Astrocyte of the spinal cord (primary cell): ENCODE measurements at regions not wholly inside any gene's neighbourhood (a gene's known extent, or its start where the extent isn't known, plus 50 kb on each side); places are given as distances from the start of the nearest gene placed in this dataset.

ENCODE experiments used
- DNase-seq: peaks from one replicate; pipeline ENCODE4 v3.0.0; 2011; ENCODE audit warnings: low read depth, low spot score
- H3K4me3 ChIP-seq: 2 replicates; pipeline ENCODE4 v1.5.1; 2011; ENCODE audit warnings: low read depth, mild to moderate bottlenecking, low read length, moderate library complexity
- CTCF ChIP-seq: IDR thresholded peaks from 2 replicates; pipeline ENCODE4 v1.5.1; 2012; ENCODE audit warnings: low read depth, mild to moderate bottlenecking, low read length, inconsistent platforms
- in situ Hi-C: cut with HindIII; loops from 2 replicates; pipeline ENCODE4 v1.10.0; 2017; ENCODE audit warnings: low sequenced_read_pairs

DNA sequence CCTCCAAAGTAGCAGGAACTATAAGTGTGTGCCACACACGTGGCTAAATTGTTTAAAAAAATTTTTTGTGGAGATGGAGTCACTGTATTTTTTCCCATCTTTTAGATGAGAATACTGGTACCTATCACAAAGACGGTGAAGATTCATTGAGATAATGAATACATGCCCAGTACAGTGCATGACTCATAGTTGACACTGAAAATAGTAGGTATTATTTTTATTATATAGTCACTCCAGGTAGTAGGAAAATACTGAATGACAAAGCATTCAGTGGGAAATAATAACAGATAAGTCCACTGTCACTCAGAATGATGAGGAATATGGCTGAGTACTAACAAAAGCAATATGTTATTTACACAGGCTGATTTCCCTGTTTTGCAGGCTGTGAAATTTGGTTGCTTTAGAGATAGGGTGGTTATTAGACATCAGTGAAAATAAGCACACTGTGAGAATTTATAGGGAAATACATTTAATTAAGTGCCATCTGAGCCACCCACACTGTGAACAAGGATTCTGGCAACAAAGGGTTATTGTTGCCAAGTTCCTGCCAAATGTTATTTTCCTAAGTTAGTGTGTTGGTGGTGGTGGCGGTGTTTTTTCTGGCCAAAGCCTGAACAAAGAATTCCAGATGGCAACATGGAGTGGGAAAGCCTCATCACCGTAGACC lies 129.8 kb upstream of the FOXQ1 start:
- no peak for TF ChIP-seq CTCF
- H3K4me3 ChIP-seq = no peak overlapping the region
- in situ Hi-C loops = no loop called here
- DNase-seq = no peak

- DNase-seq = no peak
- in situ Hi-C loops = no loop called here
- H3K4me3 ChIP-seq = no peak overlapping the region
- TF ChIP-seq CTCF = no peak
Measured at GRCh38 chr6:1179571-1180459, 132.1 kb upstream of the FOXQ1 start.

- H3K4me3 ChIP-seq = no peak overlapping the region
- no peak for DNase-seq
- in situ Hi-C loops = no loop called here
- TF ChIP-seq CTCF = no peak
Measured at GRCh38 chr6:1178590-1178989, 133.3 kb upstream of the FOXQ1 start.

- H3K4me3 ChIP-seq = no peak overlapping the region
- in situ Hi-C loops = no loop called here
- no peak for TF ChIP-seq CTCF
- DNase-seq = no peak
Measured at GRCh38 chr6:1176567-1176966, 135.3 kb upstream of the FOXQ1 start.

DNA sequence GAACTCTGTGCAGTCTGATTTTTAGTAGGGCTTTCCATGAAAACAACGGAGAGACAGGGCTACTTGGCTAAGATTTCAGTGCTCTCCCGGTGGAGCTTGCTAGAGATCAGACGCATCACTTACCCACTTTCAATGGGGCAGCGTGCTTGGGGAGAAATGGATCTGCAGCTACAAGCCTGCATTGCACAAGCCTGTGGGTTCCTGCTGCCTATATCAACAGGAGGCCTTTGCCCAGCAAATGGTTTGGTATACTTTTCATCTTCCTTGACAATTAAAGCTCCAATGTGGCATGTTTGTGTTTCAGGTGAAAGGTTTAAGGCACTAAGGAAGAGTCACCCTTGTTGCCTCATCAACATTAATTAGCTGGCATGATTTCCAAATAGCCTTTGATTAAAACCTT lies 136.0 kb upstream of the FOXQ1 start:
- no peak for TF ChIP-seq CTCF
- no peak overlapping the region for H3K4me3 ChIP-seq
- in situ Hi-C loops = no loop called here
- DNase-seq = no peak

DNA sequence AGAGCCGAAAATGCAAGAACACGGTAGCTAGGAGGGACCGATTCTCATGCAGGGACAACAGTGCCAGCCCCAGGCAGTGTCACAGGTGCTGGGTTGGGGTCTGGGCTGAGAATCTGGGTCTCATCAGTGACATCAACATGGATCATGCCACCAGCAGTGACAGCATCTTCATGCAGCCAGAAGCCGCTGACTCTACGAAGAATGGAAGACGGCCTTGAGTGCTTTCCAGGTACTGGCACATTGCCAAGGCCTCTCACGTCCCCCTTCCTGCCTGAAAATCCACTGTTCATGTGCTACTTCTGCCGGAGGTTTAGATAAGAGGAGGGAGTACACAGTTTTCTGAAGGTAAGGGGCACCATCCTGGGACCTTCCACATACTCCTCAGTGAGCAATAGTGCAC lies 141.1 kb upstream of the FOXQ1 start:
- H3K4me3 ChIP-seq = no peak overlapping the region
- no peak for DNase-seq
- in situ Hi-C loops = no loop called here
- TF ChIP-seq CTCF = no peak
